ENCODE measurements at regions not wholly inside any gene's neighbourhood (a gene's known extent, or its start where the extent isn't known, plus 50 kb on each side); places are given as distances from the start of the nearest gene placed in this dataset.
"Not testable (repeated sequence)": the region's sequence is repeated elsewhere in the genome, so short reads cannot be mapped to it uniquely, and the experiment has no call there.

DNA sequence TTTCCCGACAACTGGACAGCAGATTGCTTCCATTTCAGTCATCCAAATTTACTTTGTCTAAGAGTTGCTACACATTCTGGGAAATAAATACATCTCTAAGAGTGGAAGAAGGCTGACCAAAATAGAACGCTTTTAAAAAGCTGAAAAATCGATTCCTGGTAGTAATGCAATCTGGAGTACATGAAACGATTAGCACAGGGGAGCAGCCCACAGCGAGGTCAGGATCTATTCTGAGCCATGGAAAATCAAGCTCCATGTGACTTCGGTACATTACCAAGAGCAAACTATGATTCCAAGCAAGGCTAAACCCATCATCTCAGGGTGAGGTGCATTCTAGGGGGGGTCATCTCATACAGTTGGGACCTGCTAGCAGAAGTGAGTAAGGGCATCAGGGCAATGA lies 249.3 kb downstream of the BLID start:
- DNase-seq (ENCODE audit: low read depth) = no peak

DNA sequence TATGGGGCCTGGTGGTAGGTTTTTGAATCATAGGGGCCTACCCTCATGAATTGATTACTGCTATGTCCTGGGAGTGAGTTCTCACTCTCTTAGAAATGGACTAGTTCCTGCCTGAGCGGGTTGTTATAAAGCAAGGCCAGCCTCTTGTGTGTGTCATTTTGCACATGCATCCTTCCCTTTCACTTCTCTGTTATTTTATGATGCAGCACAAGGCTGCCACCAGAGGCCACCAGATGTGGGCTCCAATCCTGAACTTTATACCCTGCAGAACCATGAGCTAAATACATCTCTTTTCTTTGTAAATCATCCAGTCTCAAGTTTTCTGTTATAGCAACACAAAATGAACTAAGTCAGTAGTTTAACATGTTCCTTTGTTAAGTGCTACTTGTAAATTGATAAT lies 251.4 kb downstream of the BLID start:
- DNase-seq (ENCODE audit: low read depth) = no peak

DNA sequence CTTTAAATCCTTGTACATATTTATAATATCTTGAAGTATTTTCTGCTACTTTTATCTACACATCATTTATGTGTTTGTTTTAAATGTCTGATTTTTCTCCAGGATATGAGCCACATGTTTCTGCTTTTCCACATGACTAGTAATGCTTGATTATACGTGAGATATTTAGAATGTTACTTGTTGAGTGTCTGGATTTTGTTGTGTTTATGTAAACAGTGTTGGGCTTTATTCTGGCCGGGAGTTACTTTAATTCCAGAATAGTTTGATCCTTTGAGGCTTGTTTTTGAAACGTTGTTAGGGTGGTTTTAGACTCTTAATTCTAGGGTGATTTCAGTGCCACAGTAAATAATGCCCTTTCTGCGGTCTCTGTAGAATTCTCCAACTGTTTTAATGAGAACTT lies 252.9 kb downstream of the BLID start:
- DNase-seq (ENCODE audit: low read depth) = no peak

DNA sequence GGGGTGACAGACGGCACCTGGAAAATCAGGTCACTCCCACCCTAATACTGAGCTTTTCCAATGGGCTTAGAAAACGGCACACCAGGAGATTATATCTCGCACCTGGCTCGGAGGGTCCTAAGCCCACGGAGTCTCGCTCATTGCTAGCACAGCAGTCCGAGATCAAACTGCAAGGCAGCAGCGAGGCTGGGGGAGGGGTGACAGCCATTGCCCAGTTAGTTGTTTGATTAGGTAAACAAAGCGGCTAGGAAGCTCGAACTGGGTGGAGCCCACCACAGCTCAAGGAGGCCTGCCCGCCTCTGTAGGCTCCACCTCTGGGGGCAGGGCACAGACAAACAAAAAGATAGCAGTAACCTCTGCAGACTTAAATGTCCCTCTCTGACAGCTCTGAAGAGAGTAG lies 260.9 kb downstream of the BLID start:
- DNase-seq (ENCODE audit: low read depth) = not testable (repeated sequence)

DNA sequence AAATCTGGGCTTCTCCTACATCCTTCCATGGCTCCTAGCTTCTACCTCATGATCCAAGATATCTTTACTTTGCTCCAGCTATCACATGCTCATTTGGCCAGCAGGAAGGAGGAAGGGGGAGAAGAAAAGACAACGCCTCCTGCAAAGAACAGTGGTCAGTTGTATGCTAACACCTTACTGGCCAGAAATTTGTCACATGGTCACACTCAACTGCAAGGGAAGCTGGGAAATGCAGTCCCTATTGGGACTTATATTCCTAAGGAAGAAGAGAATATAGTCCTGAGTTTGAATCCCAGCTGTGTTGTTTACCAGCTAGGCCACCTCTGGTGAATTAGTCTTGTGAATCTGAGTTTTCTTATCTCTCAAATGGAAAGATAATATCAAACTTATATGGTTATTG lies 272.0 kb downstream of the BLID start:
- peak; percentile 71 for DNase-seq (ENCODE audit: low read depth)

DNA sequence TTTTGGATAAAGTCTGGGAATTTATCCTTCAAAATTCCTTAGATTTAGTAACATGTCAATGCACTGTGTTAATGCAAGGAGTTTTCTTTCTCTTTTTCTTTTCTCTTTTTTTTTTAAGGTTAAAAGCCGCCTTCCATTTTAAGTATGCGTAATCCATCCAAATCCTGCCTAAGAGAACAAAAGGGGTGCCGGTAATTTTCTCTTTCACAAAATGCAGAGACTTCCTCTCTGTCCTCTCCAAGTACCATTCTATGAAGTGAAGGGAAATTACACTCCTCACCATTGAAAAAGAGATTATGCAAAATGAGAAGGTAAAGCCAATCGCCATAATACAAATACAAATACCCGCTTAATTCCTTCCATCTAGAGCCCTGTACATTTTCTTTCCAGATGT lies 273.8 kb downstream of the BLID start:
- no peak for DNase-seq (ENCODE audit: low read depth)

DNA sequence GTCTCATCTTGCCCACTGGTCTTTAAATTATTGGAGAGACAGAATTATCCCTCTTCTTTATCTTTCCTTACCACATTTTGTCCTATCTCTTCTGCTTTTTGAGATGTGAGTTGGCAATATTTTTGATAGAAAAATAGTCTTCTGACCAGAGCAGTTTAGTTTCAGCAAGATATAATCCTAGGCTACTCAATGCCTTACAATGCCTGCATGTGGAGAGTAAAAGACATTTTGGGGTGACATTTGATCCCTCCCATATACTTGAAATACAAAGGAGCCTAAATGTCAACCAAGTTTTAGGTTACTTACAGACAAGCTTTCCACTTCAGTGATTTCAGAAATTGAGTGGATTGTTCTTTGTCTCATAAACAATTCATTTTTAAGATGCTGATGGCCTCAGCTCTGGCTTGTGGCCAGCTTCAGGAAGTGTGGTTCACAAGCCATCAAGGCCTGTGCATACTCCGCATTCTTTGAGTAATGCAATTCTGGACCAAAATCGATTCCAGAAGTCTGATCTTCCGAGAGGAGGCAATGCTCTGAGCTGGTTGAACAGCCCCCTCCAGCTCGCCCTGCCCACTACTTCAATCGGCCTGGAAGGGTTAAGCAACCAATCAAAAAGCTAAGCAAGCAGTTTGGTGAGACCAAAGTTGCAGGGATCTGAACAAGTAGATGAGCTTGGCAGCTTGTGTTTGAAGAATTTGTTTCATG lies 274.4 kb downstream of the BLID start:
- peak; percentile 48 for DNase-seq (ENCODE audit: low read depth)

DNA sequence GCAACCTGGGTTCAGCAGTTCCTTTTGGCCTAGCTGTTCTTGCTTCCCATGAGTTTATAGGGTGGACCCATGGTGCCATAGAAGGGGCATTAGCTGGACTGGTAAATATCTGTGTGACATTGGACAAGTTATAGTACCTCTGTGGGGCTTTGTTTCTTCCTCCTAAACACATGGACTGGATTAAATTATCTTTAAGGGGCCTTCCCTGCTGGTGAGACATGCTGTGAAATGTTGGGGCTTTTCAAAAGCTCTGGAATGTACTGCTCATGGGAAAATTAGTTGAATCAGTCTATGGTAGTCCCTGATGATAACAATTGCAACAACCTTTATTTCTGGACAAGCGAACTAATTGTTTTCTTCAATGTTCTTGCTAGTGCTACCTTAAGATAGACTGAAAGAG lies 276.2 kb downstream of the BLID start:
- DNase-seq (ENCODE audit: low read depth) = peak; percentile 34

DNA sequence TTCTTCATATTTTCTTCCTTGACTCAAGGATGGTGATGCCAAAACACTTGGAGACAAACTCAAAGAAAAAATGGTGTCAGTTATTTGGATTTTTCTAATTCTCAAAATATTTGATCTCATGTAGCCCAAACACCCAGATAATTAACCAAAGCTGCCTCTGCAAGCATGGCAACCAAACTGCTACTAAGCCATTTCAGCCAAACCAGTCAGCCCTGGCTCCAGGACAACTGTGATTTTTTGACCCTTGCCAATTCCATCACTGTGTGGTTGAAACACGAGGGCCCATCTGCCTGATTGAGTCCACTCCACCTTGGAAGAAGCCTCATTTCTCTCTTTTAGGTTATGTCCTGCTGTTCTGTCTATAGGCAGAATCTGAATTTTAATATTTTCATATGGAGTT lies 277.4 kb downstream of the BLID start:
- no peak for DNase-seq (ENCODE audit: low read depth)

DNA sequence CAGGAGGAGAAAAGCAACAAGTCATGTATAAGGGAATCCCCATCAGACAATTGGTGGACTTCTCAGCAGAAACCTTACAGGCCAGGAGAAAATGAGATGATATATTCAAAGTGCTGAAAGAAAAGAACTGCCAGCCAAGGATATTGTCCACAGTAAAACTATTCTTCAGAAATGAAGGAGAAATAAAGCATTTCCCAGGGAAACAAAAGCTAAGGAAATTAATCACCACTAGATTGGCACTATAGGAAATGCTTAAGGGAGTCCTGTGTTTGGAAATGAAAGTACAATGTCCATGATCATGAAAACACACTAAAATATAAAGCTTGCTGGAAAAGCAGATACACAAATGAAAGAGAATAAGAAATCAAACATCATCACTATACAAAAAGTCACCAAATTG lies 282.0 kb downstream of the BLID start:
- DNase-seq (ENCODE audit: low read depth) = no peak

DNA sequence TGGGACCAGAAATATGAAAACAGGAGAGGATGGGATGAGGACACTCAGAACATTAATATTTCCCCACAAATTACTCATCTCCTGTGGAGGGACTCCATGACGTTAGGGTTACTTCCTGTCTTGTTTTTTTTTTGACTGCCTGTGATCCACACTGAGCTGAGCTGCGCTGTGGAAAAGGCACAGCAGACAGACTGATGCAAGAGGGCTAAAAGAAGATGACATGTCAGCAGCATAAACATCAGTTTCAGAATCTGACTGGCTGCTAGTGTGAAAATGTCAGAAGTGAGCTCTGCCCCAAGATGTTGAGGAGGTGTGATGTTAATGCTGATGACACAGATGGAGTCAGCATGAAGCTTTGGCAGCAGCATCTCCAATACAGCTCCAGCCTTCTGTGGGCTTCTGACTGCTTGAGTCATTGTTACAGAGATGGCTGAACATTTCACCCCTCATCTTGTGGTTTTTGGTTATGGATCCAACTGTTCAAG lies 286.8 kb downstream of the BLID start:
- peak; percentile 92 for DNase-seq (ENCODE audit: low read depth)

DNA sequence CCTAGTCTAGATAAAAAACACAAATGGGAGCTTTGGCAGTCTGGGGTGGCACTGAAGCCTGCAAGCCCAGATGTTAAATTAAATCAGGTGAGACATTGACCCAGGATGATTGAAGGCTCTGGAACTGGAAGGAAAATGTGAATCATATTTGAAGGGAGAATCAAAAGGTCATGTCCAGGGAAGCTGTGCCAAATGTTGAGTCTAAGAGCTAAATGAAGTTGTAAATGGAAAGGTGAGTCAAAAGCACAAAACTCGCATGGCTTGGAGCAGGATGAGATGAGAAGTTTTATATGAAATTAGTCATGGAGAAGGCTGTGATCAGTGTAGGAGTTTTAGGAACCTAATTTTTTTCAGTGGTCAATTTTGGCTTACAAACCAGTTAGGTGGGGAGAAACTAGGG lies 301.1 kb downstream of the BLID start:
- no peak for DNase-seq (ENCODE audit: low read depth)

DNA sequence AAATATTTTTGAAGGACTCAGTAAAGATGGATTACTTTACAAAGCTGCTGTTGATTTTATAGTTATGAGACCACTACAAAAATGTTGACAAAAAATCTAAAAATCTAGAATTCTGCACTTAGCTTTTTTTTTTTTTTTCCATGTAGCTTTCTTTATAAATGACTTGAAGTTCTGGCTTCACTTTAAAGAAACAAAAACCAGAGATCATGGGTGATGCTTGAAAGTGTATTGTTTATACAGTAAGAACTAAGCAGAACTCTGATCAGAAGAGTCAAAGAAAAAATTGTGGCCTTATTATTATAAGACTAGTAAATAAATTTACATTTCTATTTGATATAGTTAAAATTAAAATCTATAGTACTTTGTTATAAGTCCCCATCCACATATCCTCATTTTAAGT lies 301.7 kb downstream of the BLID start:
- no peak for DNase-seq (ENCODE audit: low read depth)

DNA sequence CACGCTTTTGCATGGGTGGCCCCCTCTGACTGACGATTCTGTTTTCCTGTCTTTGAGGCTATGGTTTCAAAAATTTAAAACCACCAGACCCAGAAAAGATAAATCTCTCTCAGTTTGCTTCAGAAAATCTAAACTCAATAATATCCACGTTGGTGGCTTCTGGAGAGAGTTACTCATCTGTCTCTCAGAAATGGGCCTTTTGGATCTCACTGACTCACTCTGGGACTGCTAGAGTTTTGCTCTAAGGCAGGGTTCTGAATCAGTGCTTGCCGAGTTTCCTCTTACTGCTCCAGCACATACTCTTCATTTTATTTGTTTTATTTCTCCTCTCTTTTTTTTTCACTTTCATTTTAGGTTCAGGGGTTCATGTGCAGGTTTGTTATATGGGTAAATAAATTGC lies 305.7 kb downstream of the BLID start:
- DNase-seq (ENCODE audit: low read depth) = peak; percentile 57

DNA sequence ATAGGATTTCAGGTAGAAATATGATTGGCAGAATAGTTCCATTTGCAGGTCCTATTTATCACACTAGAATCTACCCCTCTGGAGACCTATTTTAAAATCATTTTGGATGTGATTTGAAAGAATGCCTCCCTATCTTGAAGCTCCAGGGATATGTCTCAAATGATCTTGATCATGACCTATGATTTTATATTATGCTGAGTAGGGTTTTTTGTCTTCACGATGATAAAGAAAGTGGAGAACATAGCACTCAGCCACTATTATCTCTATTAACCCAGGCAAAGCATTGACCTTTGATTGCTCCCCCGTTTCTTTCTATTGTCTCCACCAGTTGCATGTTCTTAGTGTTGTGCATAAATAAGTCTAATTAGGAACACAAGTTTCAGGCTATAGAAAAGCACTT lies 307.9 kb downstream of the BLID start:
- no peak for DNase-seq (ENCODE audit: low read depth)

DNA sequence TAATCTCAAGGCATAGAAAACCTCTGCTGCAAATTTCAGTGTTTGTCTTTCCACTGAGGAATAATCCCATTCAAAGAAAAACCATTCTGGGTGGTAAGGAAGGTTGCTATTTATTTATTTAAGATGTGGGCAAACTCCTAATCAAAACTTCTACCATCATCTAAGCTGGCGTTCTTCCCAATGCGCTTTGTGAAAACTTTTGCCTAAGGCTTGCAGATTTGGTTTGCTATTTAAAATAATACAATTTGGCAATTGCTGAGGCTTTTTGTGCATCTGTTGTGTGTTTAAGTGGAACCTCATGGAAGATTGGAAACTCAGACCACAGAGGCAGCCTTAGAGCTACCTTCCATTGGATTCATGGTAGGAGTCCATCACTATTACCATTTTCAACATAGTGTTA lies 309.0 kb downstream of the BLID start:
- no peak for DNase-seq (ENCODE audit: low read depth)

DNA sequence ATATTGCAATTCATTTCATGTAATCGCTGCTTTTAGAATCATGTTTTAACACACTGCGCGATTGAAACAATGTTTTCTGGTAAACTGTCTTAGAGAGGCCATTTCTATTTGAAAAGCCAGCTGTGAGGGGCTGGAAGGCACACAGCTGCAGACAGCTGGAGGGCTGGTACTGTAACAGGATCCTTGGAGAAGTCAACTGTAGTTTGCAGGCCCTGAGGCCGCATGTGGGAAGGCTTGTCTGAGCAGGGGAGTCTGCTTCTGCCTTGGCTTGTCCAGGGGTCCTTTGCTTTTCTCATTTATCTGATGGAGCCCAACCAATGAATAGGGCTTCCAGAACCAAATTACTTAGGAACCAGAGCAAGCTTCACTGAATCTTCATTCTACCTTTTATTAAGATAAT lies 313.5 kb downstream of the BLID start:
- DNase-seq (ENCODE audit: low read depth) = no peak

DNA sequence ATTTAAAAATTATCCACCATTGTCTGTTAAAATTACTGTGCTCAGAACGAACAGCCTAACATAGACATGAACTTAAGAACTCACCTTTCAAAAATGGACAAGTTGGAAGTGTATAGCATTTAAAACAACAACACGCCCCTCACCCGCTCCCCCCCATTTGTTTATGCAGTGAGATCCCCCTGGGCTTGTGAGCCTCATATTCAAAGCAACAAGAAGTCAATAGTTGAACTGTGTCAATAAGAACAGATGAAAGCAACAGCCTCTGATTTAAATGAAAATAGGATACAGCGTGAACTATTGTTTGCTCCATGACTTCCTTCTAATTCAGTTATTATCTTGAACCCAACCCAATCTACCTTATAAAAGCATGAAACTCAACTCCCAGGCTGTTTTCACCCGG lies 314.2 kb downstream of the BLID start:
- DNase-seq (ENCODE audit: low read depth) = no peak

DNA sequence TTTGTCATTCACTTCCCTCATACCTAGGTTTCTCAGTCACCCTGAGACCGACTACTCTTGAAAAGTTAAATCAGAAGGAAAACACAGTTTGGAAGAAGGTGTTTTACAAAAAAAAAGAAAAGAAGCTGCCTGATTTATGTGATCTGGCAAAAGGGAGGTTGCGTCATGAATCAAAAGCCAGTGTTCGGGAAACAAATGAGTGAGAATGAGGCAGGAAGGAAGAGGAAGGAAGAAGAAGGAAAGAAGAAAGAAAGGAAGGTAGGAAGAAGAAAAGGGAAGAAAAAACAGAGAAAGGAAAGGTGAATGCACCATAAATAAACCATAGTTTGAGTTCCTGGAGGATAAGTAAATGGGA lies 314.6 kb downstream of the BLID start:
- peak; percentile 22 for DNase-seq (ENCODE audit: low read depth)

DNA sequence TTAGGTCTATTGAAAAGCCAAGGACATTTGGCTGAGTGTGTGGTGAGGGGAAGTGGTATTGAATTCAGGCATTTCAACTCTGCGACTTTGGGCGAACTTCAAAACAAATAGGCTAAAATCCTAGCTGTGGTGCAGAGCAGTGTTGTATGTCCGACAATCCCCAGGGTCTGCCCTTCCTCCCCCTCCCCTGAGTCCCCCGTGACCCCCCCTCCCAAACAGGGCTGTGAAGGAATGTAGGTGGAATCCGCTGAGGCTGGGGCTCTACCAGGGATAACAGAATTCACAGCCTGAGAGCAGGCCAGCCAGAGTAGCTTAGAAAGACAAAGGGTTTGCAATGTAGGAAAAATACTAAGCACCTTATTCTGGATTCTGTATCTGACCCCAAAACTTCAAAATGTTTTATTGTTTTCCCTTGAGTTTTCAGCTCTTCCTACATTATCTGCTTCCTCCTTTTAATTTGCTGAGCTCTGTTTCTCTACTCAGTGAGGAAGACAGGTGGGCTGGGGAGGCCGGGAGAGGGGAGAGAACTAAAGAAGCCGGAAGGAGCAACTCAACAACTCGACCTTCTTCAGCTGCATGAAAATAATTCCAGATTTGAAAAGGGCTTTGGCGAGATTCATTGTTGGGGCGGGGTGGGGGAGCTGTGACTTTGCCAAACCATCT lies 315.2 kb downstream of the BLID start:
- DNase-seq (ENCODE audit: low read depth) = no peak

DNA sequence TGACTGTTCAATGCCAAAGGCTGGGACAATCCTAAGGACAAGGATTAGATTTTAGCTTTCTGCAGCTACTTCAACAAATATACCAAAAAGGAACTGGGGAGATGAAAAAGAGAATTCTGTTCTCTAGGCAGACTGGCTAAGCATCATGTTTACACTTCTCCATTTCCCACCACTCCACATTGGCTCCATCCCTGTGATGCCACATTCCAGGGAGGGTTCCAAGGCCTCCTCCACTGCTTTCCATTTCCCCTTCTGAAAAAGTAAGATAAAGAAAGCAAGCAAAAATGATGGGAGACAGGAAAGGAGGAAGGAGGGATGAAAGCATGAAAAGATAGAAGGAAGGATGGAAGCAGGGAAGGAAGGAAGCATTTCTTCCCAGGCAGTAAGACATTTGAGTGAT lies 315.8 kb downstream of the BLID start:
- no peak for DNase-seq (ENCODE audit: low read depth)

DNA sequence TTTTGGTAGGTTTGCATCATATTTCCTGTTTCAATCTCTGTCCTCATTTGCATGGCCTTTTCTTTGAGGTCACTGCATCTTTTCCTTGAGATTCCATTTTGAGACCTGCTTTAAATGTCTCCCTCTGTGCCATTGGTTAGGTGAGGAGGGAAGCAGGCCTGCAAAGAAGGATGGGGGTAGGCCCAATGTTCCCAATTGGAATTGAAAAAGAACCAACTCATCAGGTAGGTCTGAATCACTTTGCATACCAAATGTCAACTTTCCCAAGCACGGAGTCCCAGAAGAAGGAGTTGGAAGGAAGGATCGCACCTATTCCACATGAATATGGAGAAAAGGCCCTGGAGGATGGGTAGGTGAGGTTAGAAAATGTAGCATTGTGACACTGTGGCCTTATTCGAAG lies 318.5 kb downstream of the BLID start:
- no peak for DNase-seq (ENCODE audit: low read depth)

DNA sequence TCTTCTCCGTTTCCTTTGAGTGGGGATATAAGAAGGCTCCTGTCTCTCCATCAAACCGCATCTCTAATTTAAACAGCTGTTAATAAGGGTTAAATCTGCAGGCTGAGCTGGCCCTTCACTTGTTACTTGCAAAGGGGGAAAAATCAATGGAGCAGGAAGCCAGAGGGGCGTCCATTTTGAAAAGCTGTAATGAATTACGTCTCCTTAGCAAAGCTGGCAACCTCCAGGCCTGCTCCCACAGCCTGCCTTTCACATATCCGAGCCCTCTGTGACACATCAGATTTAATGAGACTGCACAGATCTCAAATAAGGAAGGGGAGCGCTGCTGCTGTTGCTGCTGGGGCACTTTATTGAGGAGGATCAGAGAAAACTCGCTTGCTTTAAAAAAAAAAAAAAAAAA lies 320.8 kb downstream of the BLID start:
- no peak for DNase-seq (ENCODE audit: low read depth)

DNA sequence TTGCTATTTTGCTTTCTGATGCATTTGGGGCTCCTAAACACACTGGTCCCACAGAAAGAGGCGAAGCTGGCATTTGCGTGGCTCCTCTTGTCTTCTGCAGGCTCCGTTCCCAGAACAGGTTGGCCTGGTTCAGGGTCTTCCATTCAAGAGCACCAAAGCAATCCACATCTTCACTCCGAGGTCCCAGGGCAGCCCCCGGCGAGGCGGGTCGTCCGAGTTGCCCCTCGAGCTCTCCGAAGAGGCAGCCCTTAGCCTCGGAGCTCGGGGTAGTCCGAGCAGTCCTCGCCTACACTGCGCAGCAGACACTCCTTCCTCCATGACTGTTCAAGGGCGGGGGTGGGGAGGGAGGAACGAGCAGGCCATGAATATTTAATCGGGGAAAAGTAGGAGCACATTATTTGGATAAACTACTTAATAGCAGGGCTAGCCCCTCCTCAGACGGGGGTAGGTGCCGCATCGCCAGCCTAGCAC lies 321.3 kb downstream of the BLID start:
- no peak for DNase-seq (ENCODE audit: low read depth)
